ENCODE measurements at regions not wholly inside any gene's neighbourhood (a gene's known extent, or its start where the extent isn't known, plus 50 kb on each side); places are given as distances from the start of the nearest gene placed in this dataset.

GRCh38 chr4:188536826-188537225, 397.6 kb downstream of the TRIML1 start:
- no peak for TF ChIP-seq CTCF (IDR thresholded peaks at IDR 0.05; ENCODE audit: low read depth, low read length)
- TF ChIP-seq EZH2phosphoT487 (IDR thresholded peaks at IDR 0.05; ENCODE audit: low read depth), result no peak
